KMS-11 (cell line): ENCODE measurements at regions not wholly inside any gene's neighbourhood (a gene's known extent, or its start where the extent isn't known, plus 50 kb on each side); places are given as distances from the start of the nearest gene placed in this dataset.
"Not testable (repeated sequence)": the region's sequence is repeated elsewhere in the genome, so short reads cannot be mapped to it uniquely, and the experiment has no call there.

ENCODE experiments used
- H2AFZ ChIP-seq: fragments of 200-600 bp; sonication (generic); 2 replicates; pipeline ENCODE4 v1.6.1; 2016; ENCODE audit warnings: antibody characterized with exemption, mixed run types, low read depth
- H3K27ac ChIP-seq: fragments of 200-600 bp; sonication (generic); 2 replicates; pipeline ENCODE4 v1.6.1; 2016; ENCODE audit warnings: mild to moderate bottlenecking, mixed run types
- H3K27me3 ChIP-seq: fragments of 200-600 bp; sonication (generic); 2 replicates; pipeline ENCODE4 v1.6.1; 2017; ENCODE audit warnings: mild to moderate bottlenecking, low read depth, mixed run types, moderate library complexity; ENCODE audit not compliant: insufficient read depth
- H3K36me3 ChIP-seq: fragments of 200-600 bp; sonication (generic); 2 replicates; pipeline ENCODE4 v1.6.1; 2017; ENCODE audit warnings: mild to moderate bottlenecking, mixed run types; ENCODE audit not compliant: insufficient read depth
- H3K4me1 ChIP-seq: fragments of 200-600 bp; sonication (generic); 2 replicates; pipeline ENCODE4 v1.6.1; 2016; ENCODE audit warnings: mild to moderate bottlenecking, low read depth, mixed run types; ENCODE audit not compliant: poor library complexity, severe bottlenecking
- H3K4me2 ChIP-seq: fragments of 200-600 bp; sonication (generic); 2 replicates; pipeline ENCODE4 v1.7.0; 2016; ENCODE audit warnings: mild to moderate bottlenecking, mixed run types
- H3K4me3 ChIP-seq: fragments of 200-600 bp; sonication (generic); IDR thresholded peaks from 2 replicates; pipeline ENCODE4 v1.6.1; 2017; ENCODE audit warnings: low read depth, low read length, mixed read lengths; ENCODE audit not compliant: insufficient read depth
- H3K79me2 ChIP-seq: fragments of 200-600 bp; sonication (generic); 2 replicates; pipeline ENCODE4 v1.6.1; 2016; ENCODE audit warnings: low read depth, mixed run types; ENCODE audit not compliant: insufficient read depth
- H3K9ac ChIP-seq: fragments of 200-600 bp; sonication (generic); 2 replicates; pipeline ENCODE4 v1.6.1; 2016; ENCODE audit warnings: mild to moderate bottlenecking, mixed run types
- H4K20me1 ChIP-seq: fragments of 200-600 bp; sonication (generic); 2 replicates; pipeline ENCODE4 v1.6.1; 2016; ENCODE audit warnings: mild to moderate bottlenecking, mixed run types; ENCODE audit not compliant: insufficient read depth
- TF ChIP-seq, protein P1 (sequence below): fragments of 200-600 bp; sonication (generic); conservative IDR thresholded peaks from 2 replicates; pipeline ENCODE4 v1.6.1; 2017; ENCODE audit warnings: low read depth, mild to moderate bottlenecking, antibody characterized with exemption, low read length, moderate library complexity, mixed read lengths

DNA sequence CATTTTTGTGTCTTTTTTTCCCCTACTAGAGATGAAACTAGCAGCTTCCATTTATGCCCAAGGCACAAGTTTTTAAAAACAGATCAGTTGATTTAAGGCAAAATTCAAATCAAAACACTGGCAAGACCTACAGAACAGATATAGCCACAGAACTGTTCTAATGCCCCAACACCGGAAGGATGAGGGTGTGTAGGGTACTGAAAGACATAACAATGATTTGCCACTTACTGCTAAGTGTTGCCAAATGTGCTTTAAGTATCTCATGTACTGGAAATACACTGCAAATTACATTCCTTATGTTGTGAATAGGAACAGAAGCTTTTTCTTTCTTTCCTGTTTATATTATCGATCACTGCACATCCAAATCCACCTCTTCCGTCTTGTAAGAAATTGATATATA lies 189.0 kb downstream of the CETN3 start:
- H3K9ac ChIP-seq, result no peak overlapping the region
- no peaks in the 10 kb centered on the region for H3K4me1 ChIP-seq
- H3K4me3 ChIP-seq, result no peak overlapping the region
- H3K27me3 ChIP-seq, result no peaks in the 10 kb centered on the region
- no peak overlapping the region for H3K4me2 ChIP-seq
- no peak overlapping the region for H2AFZ ChIP-seq
- H3K36me3 ChIP-seq, result no peaks in the 10 kb centered on the region
- no peak overlapping the region for H3K27ac ChIP-seq
- H4K20me1 ChIP-seq, result no peaks in the 10 kb centered on the region
- no peaks in the 10 kb centered on the region for H3K79me2 ChIP-seq
- TF ChIP-seq, protein P1, sequence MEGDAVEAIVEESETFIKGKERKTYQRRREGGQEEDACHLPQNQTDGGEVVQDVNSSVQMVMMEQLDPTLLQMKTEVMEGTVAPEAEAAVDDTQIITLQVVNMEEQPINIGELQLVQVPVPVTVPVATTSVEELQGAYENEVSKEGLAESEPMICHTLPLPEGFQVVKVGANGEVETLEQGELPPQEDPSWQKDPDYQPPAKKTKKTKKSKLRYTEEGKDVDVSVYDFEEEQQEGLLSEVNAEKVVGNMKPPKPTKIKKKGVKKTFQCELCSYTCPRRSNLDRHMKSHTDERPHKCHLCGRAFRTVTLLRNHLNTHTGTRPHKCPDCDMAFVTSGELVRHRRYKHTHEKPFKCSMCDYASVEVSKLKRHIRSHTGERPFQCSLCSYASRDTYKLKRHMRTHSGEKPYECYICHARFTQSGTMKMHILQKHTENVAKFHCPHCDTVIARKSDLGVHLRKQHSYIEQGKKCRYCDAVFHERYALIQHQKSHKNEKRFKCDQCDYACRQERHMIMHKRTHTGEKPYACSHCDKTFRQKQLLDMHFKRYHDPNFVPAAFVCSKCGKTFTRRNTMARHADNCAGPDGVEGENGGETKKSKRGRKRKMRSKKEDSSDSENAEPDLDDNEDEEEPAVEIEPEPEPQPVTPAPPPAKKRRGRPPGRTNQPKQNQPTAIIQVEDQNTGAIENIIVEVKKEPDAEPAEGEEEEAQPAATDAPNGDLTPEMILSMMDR, result no peak

DNA sequence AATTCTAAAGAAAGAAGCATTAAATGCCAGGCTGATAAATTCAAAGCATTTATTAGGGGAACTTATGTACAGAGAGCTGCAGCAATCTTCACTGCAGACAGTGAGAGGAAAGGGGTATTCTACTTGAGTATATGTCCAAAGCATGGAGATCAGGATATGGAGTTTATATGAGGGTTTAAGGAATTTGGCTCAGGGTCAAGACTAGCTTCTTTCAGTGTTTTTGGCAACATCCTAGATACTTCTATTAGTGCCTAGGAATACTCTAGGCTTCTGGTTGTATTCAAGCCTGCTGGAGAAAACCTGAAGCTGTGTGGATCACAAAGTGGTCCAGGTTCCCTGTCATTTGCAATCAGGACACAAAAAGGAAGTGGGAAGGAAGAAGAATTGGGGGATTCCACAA lies 194.6 kb downstream of the CETN3 start:
- TF ChIP-seq, protein P1, result no peak
- Histone ChIP-seq H3K27me3 (no peaks in the 10 kb centered on the region), H4K20me1 (no peaks in the 10 kb centered on the region), H3K27ac (no peak overlapping the region), H3K9ac (no peak overlapping the region), H3K4me1 (no peaks in the 10 kb centered on the region), H3K36me3 (no peaks in the 10 kb centered on the region), H3K4me2 (no peak overlapping the region), H3K4me3 (no peak overlapping the region), H3K79me2 (no peaks in the 10 kb centered on the region), H2AFZ (no peak overlapping the region)

DNA sequence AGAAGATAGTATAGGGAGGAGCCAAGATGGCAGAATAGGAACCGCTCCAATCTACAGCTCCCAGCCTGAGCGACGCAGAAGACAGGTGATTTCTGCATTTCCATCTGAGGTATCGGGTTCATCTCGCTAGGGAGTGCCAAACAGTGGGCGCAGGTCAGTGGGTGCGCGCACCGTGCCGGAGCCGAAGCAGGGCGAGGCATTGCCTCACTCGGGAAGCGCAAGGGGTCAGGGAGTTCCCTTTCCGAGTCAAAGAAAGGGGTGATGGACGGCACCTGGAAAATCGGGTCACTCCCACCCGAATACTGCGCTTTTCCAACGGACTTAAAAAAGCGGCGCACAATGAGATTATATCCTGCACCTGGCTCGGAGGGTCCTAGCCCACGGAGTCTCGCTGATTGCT lies 201.2 kb downstream of the CETN3 start:
- H3K27ac ChIP-seq, H3K9ac ChIP-seq: not testable (repeated sequence)

DNA sequence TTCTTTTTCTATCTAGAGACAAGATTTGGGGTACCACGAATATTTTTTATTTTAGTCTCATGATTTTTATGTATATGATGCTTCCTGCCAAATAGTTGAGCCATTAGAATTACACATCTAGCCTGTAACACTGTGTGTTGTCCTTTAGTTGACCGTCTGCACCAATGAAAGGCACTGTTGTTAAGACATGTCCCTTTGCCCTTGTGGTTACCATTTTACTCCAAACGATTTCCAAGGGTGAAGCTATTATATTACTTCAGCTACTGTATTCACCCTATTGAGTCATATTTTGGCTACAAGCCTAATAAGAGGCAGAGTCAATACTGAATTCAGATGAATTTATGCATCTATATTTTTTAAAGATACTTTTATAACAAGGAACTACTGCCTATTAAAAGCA lies 207.6 kb downstream of the CETN3 start:
- H3K4me2 ChIP-seq, result no peak overlapping the region
- no peaks in the 10 kb centered on the region for H3K27me3 ChIP-seq
- H3K4me1 ChIP-seq, result no peaks in the 10 kb centered on the region
- no peaks in the 10 kb centered on the region for H3K79me2 ChIP-seq
- H3K36me3 ChIP-seq, result no peaks in the 10 kb centered on the region
- no peaks in the 10 kb centered on the region for H4K20me1 ChIP-seq
- no peak overlapping the region for H3K9ac ChIP-seq
- no peak overlapping the region for H3K27ac ChIP-seq
- H3K4me3 ChIP-seq, result no peak overlapping the region
- TF ChIP-seq, protein P1, result no peak
- no peak overlapping the region for H2AFZ ChIP-seq

More for the DNA sequence above, 201.2 kb downstream of the CETN3 start:
- not testable (repeated sequence) for H3K79me2 ChIP-seq, H4K20me1 ChIP-seq, H3K4me1 ChIP-seq, H2AFZ ChIP-seq, H3K4me3 ChIP-seq, H3K4me2 ChIP-seq, H3K36me3 ChIP-seq, H3K27me3 ChIP-seq

DNA sequence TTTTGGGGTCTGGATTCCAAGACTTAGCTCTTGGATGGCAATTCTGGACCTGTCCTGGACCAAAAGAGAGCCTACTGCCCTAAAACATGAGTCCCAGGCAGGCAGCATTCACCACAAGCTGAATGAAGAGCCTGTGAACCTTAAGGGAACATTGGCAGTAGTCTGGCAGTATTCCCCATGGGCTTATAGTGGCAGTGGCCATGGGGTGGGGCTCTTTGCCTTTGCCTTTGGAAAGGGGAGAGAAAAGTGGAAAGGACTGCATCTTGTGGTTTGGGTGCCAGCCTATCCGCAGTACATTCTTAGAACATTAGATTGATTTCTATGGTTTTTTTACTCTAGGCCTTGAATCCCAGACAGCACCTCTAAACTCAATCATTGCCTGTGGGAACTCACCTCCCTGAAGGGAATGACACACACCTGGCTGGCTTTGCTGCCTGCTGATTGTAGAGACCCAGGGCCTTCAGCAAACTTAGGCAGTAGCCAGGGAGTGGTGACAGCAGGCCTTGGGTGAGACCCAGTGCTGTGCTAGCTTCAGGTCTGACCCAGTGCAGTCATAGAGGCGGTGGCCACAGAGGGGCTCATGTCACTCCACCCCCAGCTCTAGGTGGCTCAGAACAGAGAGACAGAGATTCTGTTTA lies 216.3 kb downstream of the CETN3 start:
- TF ChIP-seq, protein P1, result no peak
- Histone ChIP-seq H3K79me2 (no peaks in the 10 kb centered on the region), H3K36me3 (no peaks in the 10 kb centered on the region), H3K4me2 (no peak overlapping the region), H3K27ac (no peak overlapping the region), H3K9ac (no peak overlapping the region), H3K4me1 (no peaks in the 10 kb centered on the region), H3K27me3 (no peaks in the 10 kb centered on the region), H4K20me1 (no peaks in the 10 kb centered on the region), H3K4me3 (no peak overlapping the region), H2AFZ (no peak overlapping the region)
